Fibroblast of pulmonary artery (primary cell): ENCODE measurements at regions not wholly inside any gene's neighbourhood (a gene's known extent, or its start where the extent isn't known, plus 50 kb on each side); places are given as distances from the start of the nearest gene placed in this dataset.

Experiments
- DNase-seq: peaks from one replicate; pipeline ENCODE4 v3.0.0-alpha.2; 2010; ENCODE audit warnings: low read depth
- H3K4me3 ChIP-seq: replicated peaks from 2 replicates; pipeline ENCODE4 v1.5.1; 2011; ENCODE audit warnings: low read depth, mild to moderate bottlenecking, control low read depth, low read length, moderate library complexity
- CTCF ChIP-seq: IDR thresholded peaks from 2 replicates; pipeline ENCODE4 v1.5.1; 2011; ENCODE audit warnings: mild to moderate bottlenecking, control low read depth, low read length, inconsistent platforms; ENCODE audit errors: missing control alignments

GRCh38 chr12:114274131-114274530 is 131.8 kb downstream of the TBX5 start:
- DNase-seq, result no peak
- H3K4me3 ChIP-seq, result no peak overlapping the region
- TF ChIP-seq CTCF, result no peak

DNA sequence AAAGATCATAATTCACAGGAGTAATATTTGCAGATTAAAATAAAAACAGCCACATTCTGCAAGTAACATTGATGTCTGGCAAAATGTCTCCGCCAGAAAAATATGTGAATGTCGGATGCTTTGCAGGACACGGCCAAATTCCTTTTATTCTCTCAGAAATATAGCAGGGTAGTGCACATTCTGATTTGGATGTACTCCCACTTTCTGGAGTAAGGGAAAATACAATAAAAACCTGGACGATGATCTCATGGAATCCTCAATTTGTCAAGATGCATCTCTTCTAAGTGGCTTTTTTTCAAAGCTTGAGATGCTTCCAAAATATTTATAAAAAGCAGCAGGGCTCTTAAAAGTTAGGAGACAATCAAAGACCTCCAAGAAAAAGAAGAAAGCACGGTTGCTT is 133.3 kb downstream of the TBX5 start:
- no peak for TF ChIP-seq CTCF
- no peak overlapping the region for H3K4me3 ChIP-seq
- DNase-seq, result no peak

DNA sequence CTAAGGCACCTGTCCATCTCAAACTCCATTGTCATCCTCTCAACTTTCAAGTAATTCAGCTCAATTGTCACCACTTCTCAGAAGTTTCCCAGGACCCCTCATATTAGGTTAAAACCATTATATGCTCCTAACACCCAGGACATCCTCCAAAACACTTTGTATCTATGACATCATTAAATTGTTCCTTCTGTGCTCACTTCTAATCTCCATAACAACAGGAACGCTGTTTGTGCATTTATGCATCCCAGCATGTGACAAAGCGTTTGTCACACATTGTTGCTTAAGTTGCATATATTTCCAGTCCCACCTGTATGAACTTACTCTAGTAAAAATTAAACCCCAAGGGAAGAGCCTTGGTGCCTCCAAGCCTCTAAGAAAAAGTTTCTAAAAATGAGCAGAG is 133.9 kb downstream of the TBX5 start:
- no peak for TF ChIP-seq CTCF
- H3K4me3 ChIP-seq, result no peak overlapping the region
- no peak for DNase-seq

DNA sequence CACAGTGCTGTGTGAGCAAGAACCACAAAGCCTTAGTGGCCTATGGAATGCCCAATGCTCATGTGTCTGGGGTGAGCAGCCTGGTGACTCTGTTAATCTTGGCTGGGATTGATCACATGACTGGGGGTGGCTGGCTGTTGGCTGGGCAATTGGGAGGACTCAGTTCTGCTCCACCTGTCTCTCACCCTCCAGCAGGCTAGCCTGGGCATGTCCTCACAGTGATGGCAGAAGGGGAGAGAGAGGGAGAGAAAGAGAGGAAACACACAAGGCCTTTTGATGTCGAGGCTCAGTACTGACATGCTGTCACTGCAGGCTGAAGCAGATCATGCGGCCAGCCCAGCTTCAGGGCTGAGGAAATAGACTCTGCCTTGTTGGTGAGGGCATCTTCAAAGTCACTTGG is 136.8 kb downstream of the TBX5 start:
- no peak for TF ChIP-seq CTCF
- H3K4me3 ChIP-seq, result no peak overlapping the region
- DNase-seq, result no peak

- no peak overlapping the region for H3K4me3 ChIP-seq
- no peak for TF ChIP-seq CTCF
- DNase-seq, result no peak
Measured at GRCh38 chr12:114266536-114266935, 139.4 kb downstream of the TBX5 start.

DNA sequence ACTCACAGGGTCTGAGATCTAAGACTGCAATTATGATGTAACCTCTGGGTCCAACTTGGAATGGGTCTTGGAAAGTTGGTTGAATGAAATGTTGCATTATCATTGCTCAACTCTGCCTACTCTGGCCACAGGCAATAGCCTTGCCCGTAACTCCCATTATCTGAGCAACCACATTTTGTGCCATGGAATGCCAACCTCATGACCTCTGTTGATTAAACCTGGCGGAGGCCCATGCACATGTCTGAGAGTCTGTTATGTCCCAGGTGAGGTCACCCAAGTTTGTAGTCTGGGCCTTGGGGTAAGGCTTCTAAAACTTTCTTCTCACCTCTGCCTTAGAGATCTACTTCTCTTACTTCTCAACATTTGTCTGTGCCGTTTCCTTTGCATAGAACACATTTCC is 140.9 kb downstream of the TBX5 start:
- no peak overlapping the region for H3K4me3 ChIP-seq
- no peak for DNase-seq
- TF ChIP-seq CTCF, result no peak

- no peak for DNase-seq
Measured at GRCh38 chr12:114263056-114263805, 142.7 kb downstream of the TBX5 start.

More at GRCh38 chr12:114263056-114263805, 142.7 kb downstream of the TBX5 start:
- no peak for TF ChIP-seq CTCF
- no peak overlapping the region for H3K4me3 ChIP-seq
